ENCODE measurements at regions not wholly inside any gene's neighbourhood (a gene's known extent, or its start where the extent isn't known, plus 50 kb on each side); places are given as distances from the start of the nearest gene placed in this dataset.
"Not testable (repeated sequence)": the region's sequence is repeated elsewhere in the genome, so short reads cannot be mapped to it uniquely, and the experiment has no call there.

DNA sequence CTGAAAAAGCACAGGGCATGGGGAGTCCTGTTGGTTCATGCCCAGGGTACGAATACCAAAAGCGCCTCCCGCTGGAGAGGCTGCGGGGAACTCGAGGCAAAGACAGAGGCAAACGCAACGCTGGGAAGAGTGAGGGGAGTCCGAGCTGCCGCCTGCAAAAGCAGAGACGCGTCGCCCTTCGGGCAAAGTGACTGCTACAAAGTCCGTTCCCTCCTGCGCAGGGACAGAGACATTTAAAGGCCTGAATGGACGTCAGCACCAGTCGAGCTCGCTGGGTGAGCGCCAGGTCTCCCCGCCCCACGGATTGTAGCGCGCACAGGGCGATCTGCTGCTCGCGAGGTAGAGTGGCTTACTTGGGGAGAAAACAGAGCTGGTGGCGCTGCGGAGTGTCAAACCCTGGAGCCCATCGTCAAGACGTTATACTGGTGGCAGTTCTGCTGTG is 732.8 kb downstream of the ZWINT start:
- TF ChIP-seq, protein P1, sequence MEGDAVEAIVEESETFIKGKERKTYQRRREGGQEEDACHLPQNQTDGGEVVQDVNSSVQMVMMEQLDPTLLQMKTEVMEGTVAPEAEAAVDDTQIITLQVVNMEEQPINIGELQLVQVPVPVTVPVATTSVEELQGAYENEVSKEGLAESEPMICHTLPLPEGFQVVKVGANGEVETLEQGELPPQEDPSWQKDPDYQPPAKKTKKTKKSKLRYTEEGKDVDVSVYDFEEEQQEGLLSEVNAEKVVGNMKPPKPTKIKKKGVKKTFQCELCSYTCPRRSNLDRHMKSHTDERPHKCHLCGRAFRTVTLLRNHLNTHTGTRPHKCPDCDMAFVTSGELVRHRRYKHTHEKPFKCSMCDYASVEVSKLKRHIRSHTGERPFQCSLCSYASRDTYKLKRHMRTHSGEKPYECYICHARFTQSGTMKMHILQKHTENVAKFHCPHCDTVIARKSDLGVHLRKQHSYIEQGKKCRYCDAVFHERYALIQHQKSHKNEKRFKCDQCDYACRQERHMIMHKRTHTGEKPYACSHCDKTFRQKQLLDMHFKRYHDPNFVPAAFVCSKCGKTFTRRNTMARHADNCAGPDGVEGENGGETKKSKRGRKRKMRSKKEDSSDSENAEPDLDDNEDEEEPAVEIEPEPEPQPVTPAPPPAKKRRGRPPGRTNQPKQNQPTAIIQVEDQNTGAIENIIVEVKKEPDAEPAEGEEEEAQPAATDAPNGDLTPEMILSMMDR (IDR thresholded peaks at IDR 0.05; ENCODE audit: low read depth, low read length, missing control alignments), result no peak
- no peak for DNase-seq (ENCODE audit: extremely low read depth, low read depth)
- no peak overlapping the region for H3K4me3 ChIP-seq (replicated peaks; ENCODE audit: low read depth, low read length)

DNA sequence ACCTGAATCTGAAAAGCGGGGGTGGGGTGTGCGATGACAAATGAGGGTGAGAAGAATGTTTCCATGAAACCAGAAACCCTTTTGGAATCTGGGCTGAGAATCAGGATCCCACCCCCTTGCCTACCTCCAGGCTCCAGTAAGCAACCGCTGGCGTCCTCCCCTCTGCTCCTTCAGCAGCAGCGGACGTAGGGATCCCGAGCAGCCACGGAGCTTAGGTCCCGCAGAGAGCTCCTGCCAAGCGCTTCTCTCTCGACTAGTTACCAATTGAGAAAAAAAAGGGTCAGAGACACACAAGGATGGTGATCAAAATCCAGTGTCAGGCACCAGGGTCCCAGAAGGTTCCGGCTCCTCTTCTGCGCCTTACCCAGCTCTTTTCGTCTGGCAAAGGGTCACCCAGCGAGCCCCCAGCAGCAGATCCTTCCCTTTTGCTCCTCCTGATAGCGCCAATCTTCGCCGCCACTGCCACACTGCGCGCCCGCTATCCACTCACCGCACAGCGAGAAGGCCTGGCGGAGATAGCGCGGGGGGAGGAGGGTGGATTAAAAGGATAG is 733.5 kb downstream of the ZWINT start:
- H3K4me3 ChIP-seq (replicated peaks; ENCODE audit: low read depth, low read length), result no peak overlapping the region
- TF ChIP-seq, protein P1 (IDR thresholded peaks at IDR 0.05; ENCODE audit: low read depth, low read length, missing control alignments), result no peak
- no peak for DNase-seq (ENCODE audit: extremely low read depth, low read depth)

DNA sequence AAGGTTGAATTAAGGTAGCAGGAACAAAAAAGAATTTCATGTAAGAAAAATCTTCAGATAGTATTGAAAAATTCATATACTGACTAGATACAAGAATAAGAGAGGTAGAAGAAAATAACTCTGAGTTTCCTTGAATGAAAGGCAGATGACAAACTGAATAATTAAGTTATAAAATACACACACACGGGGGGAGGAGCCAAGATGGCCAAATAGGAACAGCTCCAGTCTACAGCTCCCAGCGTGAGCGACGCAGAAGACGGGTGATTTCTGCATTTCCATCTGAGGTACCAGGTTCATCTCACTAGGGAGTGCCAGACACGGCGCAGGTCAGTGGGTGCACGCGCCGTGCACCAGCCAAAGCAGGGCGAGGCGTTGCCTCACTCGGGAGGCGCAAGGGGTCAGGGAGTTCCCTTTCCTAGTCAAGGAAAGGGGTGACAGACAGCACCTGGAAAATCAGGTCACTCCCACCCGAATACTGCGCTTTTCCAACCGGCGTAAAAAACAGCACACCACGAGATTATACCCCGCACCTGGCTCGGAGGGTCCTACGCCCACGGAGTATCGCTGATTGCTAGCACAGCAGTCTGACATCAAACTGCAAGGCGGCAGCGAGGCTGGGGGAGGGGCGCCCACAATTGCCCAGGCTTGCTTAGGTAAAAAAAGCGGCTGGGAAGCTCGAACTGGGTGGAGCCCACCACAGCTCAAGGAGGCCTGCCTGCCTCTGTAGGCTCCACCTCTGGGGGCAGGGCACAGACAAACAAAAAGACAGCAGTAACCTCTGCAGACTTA is 759.2 kb downstream of the ZWINT start:
- not testable (repeated sequence) for DNase-seq (ENCODE audit: extremely low read depth, low read depth); H3K4me3 ChIP-seq (replicated peaks; ENCODE audit: low read depth, low read length)

DNA sequence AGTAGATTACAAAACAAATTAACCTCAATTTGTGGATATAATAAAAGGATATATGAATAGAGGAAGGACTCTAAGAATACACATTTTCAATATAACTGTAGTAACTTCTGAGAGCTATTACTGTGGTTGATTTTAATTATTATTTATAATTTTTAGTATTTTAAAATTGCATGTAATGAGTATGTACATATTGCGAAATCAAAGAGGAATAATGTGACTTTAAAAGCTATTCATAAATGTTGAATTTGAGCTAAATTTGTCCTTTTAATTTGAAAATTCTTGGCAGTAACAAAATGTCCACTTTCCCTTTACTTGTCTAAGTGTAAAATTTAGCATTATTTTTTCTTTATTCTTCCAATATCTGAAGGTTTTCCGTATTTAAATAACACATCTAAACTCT is 750.6 kb upstream of the PCDH15 start:
- TF ChIP-seq, protein P1 (IDR thresholded peaks at IDR 0.05; ENCODE audit: low read depth, low read length, missing control alignments), result no peak
- no peak for DNase-seq (ENCODE audit: extremely low read depth, low read depth)
- H3K4me3 ChIP-seq (replicated peaks; ENCODE audit: low read depth, low read length), result no peak overlapping the region

DNA sequence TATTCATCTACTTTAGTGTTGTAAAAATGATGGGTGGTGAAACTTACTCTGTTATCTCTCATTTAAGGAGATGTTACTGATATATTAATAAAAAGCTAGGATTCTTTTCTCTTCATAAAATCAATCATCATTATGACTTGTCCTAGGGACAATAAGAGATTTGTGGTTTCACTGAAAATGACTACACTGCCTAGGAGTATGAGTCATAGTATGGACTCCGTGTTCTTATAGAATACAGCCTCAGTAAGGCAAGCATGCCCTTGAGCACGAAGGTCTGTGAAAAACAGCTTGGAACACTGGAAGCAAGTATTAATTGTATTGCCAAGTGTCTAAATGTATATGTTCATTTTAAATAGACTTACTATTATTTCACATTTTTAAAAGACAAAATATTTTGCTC is 749.2 kb upstream of the PCDH15 start:
- no peak for DNase-seq (ENCODE audit: extremely low read depth, low read depth)
- TF ChIP-seq, protein P1 (IDR thresholded peaks at IDR 0.05; ENCODE audit: low read depth, low read length, missing control alignments), result no peak
- H3K4me3 ChIP-seq (replicated peaks; ENCODE audit: low read depth, low read length), result no peak overlapping the region

DNA sequence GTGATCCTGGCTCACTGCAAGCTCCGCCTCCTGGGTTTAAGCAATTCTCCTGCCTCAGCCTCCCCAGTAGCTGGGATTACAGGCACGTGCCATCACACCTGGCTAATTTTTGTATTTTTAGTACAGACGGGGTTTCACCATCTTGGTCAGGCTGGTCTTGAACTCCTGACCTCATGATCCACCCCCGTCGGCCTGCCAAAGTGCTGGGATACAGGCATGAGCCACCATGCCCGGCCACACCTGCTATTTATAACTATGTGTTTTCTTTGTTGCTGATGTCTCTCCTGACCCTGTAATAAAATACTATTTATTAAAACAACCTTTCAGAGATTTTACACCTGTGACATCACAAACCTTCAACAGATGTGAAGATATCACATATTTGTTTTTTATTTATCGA is 736.5 kb upstream of the PCDH15 start:
- not testable (repeated sequence) for H3K4me3 ChIP-seq (replicated peaks; ENCODE audit: low read depth, low read length)

DNA sequence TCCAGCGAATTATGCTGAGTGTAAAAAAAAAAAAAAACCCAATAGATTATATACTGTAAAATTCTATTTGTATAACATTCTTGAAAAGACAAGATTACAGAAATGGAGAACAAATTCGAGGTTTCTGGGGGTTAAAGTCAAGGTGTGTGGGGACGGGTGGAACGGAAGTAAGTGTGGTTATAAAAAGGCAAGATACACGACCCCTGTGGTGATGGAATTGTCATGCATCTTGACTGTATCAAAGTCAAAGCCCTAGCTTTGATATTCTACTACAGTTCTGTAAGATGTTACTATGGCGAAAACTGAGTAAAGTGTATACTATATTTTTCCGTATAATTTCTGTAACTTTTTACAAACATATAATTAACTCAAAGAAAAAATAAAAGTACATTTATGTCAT is 718.2 kb upstream of the PCDH15 start:
- DNase-seq (ENCODE audit: extremely low read depth, low read depth), result no peak
- no peak overlapping the region for H3K4me3 ChIP-seq (replicated peaks; ENCODE audit: low read depth, low read length)
- TF ChIP-seq, protein P1 (IDR thresholded peaks at IDR 0.05; ENCODE audit: low read depth, low read length, missing control alignments), result no peak

More for the DNA sequence above, 736.5 kb upstream of the PCDH15 start:
- not testable (repeated sequence) for DNase-seq (ENCODE audit: extremely low read depth, low read depth)

DNA sequence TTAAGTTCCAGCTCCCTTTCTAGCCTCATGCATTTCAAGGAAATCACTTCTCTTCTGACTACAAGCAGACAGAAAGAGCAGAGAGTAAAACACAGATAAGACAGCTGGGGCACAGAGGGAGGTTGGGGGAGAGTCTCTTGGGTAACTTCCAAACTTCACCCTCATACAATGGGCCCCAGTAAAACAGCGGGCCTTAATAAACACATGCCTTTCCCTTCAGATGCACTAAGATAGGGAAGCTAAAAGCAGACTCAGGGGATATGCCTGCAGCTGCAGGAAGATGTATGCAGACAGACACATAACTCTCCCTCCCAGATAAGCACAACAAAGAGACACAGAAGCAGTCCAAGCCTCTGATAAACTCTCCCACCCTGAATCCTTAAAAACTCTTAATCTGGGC is 717.4 kb upstream of the PCDH15 start:
- DNase-seq (ENCODE audit: extremely low read depth, low read depth); H3K4me3 ChIP-seq (replicated peaks; ENCODE audit: low read depth, low read length): not testable (repeated sequence)

Measured in HFF-Myc (cell line).